GM23338 (cell line): ENCODE measurements at regions not wholly inside any gene's neighbourhood (a gene's known extent, or its start where the extent isn't known, plus 50 kb on each side); places are given as distances from the start of the nearest gene placed in this dataset.
A peak's percentile ranks its signal among the peaks of the same experiment; 100 is the strongest.

Experiments
- ATAC-seq: fragments of 200-7000 bp; cut with Tn5 transposase; 3 replicates; pipeline ENCODE4 v1.9.1; 2020
- DNase-seq: peaks from one replicate; pipeline ENCODE4 v3.0.0-alpha.2; 2015; ENCODE audit warnings: low spot score
- H2AFZ ChIP-seq: fragments of 200-600 bp; sonication (generic); 2 replicates; pipeline ENCODE4 v1.8.0; 2016; ENCODE audit warnings: antibody characterized with exemption, mild to moderate bottlenecking, moderate library complexity
- H3F3A ChIP-seq: fragments of 200-600 bp; sonication (generic); replicated peaks from 2 replicates; pipeline ENCODE4 v1.8.0; 2017; ENCODE audit warnings: antibody characterized with exemption, mixed run types, low read depth
- H3K27ac ChIP-seq: fragments of 200-600 bp; sonication (generic); 2 replicates; pipeline ENCODE4 v1.6.1; 2016; ENCODE audit warnings: low read depth
- H3K27me3 ChIP-seq: fragments of 200-600 bp; sonication (generic); 2 replicates; pipeline ENCODE4 v1.8.0; 2016; ENCODE audit warnings: mild to moderate bottlenecking, mixed run types, moderate library complexity; ENCODE audit not compliant: insufficient read depth
- H3K36me3 ChIP-seq: fragments of 200-600 bp; sonication (generic); 2 replicates; pipeline ENCODE4 v1.8.0; 2016; ENCODE audit warnings: mild to moderate bottlenecking; ENCODE audit not compliant: insufficient read depth
- H3K4me1 ChIP-seq: fragments of 200-600 bp; sonication (generic); 2 replicates; pipeline ENCODE4 v1.8.0; 2016; ENCODE audit warnings: mild to moderate bottlenecking, moderate library complexity; ENCODE audit not compliant: insufficient read depth
- H3K4me2 ChIP-seq: fragments of 200-600 bp; sonication (generic); 2 replicates; pipeline ENCODE4 v1.7.1; 2017; ENCODE audit warnings: mixed run types
- H3K4me3 ChIP-seq: fragments of 200-600 bp; sonication (generic); 2 replicates; pipeline ENCODE4 v1.6.1; 2016; ENCODE audit warnings: mixed run types
- H3K79me2 ChIP-seq: fragments of 200-600 bp; sonication (generic); replicated peaks from 2 replicates; pipeline ENCODE4 v1.8.0; 2017; ENCODE audit warnings: mild to moderate bottlenecking; ENCODE audit not compliant: insufficient read depth
- H3K9me2 ChIP-seq: fragments of 200-600 bp; sonication (generic); 2 replicates; pipeline ENCODE4 v1.8.0; 2017; ENCODE audit not compliant: insufficient read depth
- H4K20me1 ChIP-seq: fragments of 200-600 bp; sonication (generic); replicated peaks from 2 replicates; pipeline ENCODE4 v1.8.0; 2017; ENCODE audit warnings: mild to moderate bottlenecking; ENCODE audit not compliant: insufficient read depth
- H3K27ac Mint-ChIP-seq: 2 replicates; pipeline ENCODE4 v1.8.0; 2020; ENCODE audit warnings: inconsistent platforms, mild to moderate bottlenecking, moderate library complexity, mixed read lengths
- H3K27me3 Mint-ChIP-seq: 3 replicates; pipeline ENCODE4 v1.8.0; 2022; ENCODE audit warnings: low read depth, mild to moderate bottlenecking, moderate library complexity, mixed read lengths, inconsistent platforms; ENCODE audit not compliant: insufficient read depth, poor library complexity
- H3K36me3 Mint-ChIP-seq: 3 replicates; pipeline ENCODE4 v1.8.0; 2021; ENCODE audit warnings: low read depth, mild to moderate bottlenecking, inconsistent platforms, moderate library complexity, mixed read lengths
- H3K4me1 Mint-ChIP-seq: 3 replicates; pipeline ENCODE4 v1.8.0; 2020; ENCODE audit warnings: mild to moderate bottlenecking, inconsistent platforms, mixed read lengths
- H3K4me3 Mint-ChIP-seq: 3 replicates; pipeline ENCODE4 v1.8.0; 2021; ENCODE audit warnings: moderate library complexity, mild to moderate bottlenecking, inconsistent platforms, mixed read lengths
- H3K9me3 Mint-ChIP-seq: 3 replicates; pipeline ENCODE4 v1.8.0; 2020; ENCODE audit warnings: moderate library complexity, mild to moderate bottlenecking, inconsistent platforms, mixed read lengths
- CREB1 ChIP-seq: fragments of 250-450 bp; sonication (Bioruptor Pico); IDR thresholded peaks from 2 replicates; pipeline ENCODE4 v1.5.0; 2020; ENCODE audit warnings: low read depth, mild to moderate bottlenecking, moderate library complexity
- CTCF ChIP-seq, 2 experiments: fragments of 200-600 bp in 1 of 2; sonication (generic) in 1 of 2; conservative IDR thresholded peaks; 2 replicates each; pipeline versions ENCODE4 v1.5.1 to v1.6.1; 2016 to 2017; ENCODE audit warnings: antibody characterized with exemption in 2 of 2, low read depth in 2 of 2, mild to moderate bottlenecking in 2 of 2, moderate library complexity in 1 of 2
- ETS1 ChIP-seq: IDR thresholded peaks from 2 replicates; pipeline ENCODE4 v1.6.1; 2016; ENCODE audit warnings: antibody characterized with exemption
- EZH2 ChIP-seq: fragments of 200-600 bp; sonication (generic); IDR thresholded peaks from one replicate; pipeline ENCODE4 v1.8.0; 2017; ENCODE audit warnings: antibody characterized with exemption, mild to moderate bottlenecking, low read depth; ENCODE audit not compliant: unreplicated experiment
- EZH2phosphoT487 ChIP-seq: fragments of 200-600 bp; sonication (generic); IDR thresholded peaks from one replicate; pipeline ENCODE4 v1.8.1; 2018; ENCODE audit warnings: antibody characterized with exemption; ENCODE audit not compliant: unreplicated experiment
- JUNB ChIP-seq: IDR thresholded peaks from one replicate; pipeline ENCODE4 v1.6.1; 2016; ENCODE audit warnings: antibody characterized with exemption; ENCODE audit not compliant: unreplicated experiment
- NANOG ChIP-seq: IDR thresholded peaks from 2 replicates; pipeline ENCODE4 v1.6.1; 2016; ENCODE audit warnings: antibody characterized with exemption, borderline replicate concordance
- POLR2AphosphoS5 ChIP-seq: IDR thresholded peaks from 2 replicates; pipeline ENCODE4 v1.6.1; 2016; ENCODE audit warnings: antibody characterized with exemption, low read depth
- REST ChIP-seq: IDR thresholded peaks from one replicate; pipeline ENCODE4 v1.6.1; 2018; ENCODE audit warnings: antibody characterized with exemption; ENCODE audit not compliant: unreplicated experiment
- STAT1 ChIP-seq: IDR thresholded peaks from one replicate; pipeline ENCODE4 v1.6.1; 2016; ENCODE audit warnings: antibody characterized with exemption; ENCODE audit not compliant: unreplicated experiment
- ZNF114 ChIP-seq: fragments of 250-450 bp; sonication (Bioruptor Pico); IDR thresholded peaks from 2 replicates; pipeline ENCODE4 v1.5.0; 2020; ENCODE audit warnings: mild to moderate bottlenecking, moderate library complexity
- ZNF331 ChIP-seq: fragments of 250-450 bp; sonication (Bioruptor Pico); IDR thresholded peaks from 2 replicates; pipeline ENCODE4 v1.5.0; 2020; ENCODE audit warnings: low read depth, mild to moderate bottlenecking, moderate library complexity
- ZNF462 ChIP-seq: fragments of 250-450 bp; sonication (Bioruptor Pico); IDR thresholded peaks from 2 replicates; pipeline ENCODE4 v1.5.0; 2020; ENCODE audit warnings: mild to moderate bottlenecking, moderate library complexity

GRCh38 chr5:6950250-6950649, 237.0 kb downstream of the TENT4A start:
- H3K4me1 ChIP-seq, result no peaks in the 10 kb centered on the region
- no peaks in the 10 kb centered on the region for H3K27me3 ChIP-seq
- no peaks in the 10 kb centered on the region for H3K79me2 ChIP-seq
- Mint-ChIP-seq H3K4me1 (no peaks in the 10 kb centered on the region), H3K27ac (no peak overlapping the region), H3K36me3 (no peaks in the 10 kb centered on the region), H3K4me3 (no peak overlapping the region), H3K27me3 (peaks cover 5% of the 10 kb centered on the region), H3K9me3 (no peaks in the 10 kb centered on the region; the same call in 2 of the 3 replicates)
- H4K20me1 ChIP-seq, result no peaks in the 10 kb centered on the region
- ATAC-seq, result no peak
- H3K36me3 ChIP-seq, result no peaks in the 10 kb centered on the region
- no peaks in the 10 kb centered on the region for H3F3A ChIP-seq
- no peaks in the 10 kb centered on the region; the same call in 1 of the 2 replicates for H3K9me2 ChIP-seq
- H2AFZ ChIP-seq, result peak overlapping the region; percentile 56; the same call in 1 of the 2 replicates
- no peak for DNase-seq
- H3K4me2 ChIP-seq, result no peak overlapping the region
- TF ChIP-seq ZNF331 (CRISPR knock-in tag) (no peak), JUNB (no peak), EZH2phosphoT487 (no peak), ZNF114 (CRISPR knock-in tag) (no peak), NANOG (no peak), CREB1 (CRISPR knock-in tag) (no peak), CTCF (conservative IDR thresholded peaks at IDR 0.05; ENCODE audit: low read depth in 2 of 2) (no peak), STAT1 (no peak), REST (no peak), ETS1 (no peak), EZH2 (no peak), ZNF462 (CRISPR knock-in tag) (no peak), POLR2AphosphoS5 (no peak)
- no peak overlapping the region for H3K27ac ChIP-seq
- H3K4me3 ChIP-seq, result no peak overlapping the region
